ENCODE measurements at regions not wholly inside any gene's neighbourhood (a gene's known extent, or its start where the extent isn't known, plus 50 kb on each side); places are given as distances from the start of the nearest gene placed in this dataset.

GRCh38 chr13:76363682-76364289 lies 522.4 kb downstream of the KCTD12 start:
- TF ChIP-seq, protein P1, sequence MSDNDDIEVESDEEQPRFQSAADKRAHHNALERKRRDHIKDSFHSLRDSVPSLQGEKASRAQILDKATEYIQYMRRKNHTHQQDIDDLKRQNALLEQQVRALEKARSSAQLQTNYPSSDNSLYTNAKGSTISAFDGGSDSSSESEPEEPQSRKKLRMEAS (IDR thresholded peaks at IDR 0.05): no peak
- no peak for TF ChIP-seq TAF1 (conservative IDR thresholded peaks at IDR 0.05)

All from liver (tissue), 2 donors.